H1 (cell line): ENCODE measurements at regions not wholly inside any gene's neighbourhood (a gene's known extent, or its start where the extent isn't known, plus 50 kb on each side); places are given as distances from the start of the nearest gene placed in this dataset.

ENCODE experiments used
- ASH2L ChIP-seq: fragments of 200-600, 300-600 bp; sonication (generic); IDR thresholded peaks from one replicate; pipeline ENCODE4 v1.7.1; 2017; ENCODE audit warnings: low read length
- BCL11A ChIP-seq, 2 experiments: IDR thresholded peaks; one replicate each; pipeline ENCODE4 v1.6.1; 2011; ENCODE audit warnings: low read depth in 2 of 2, low read length in 2 of 2, mild to moderate bottlenecking in 2 of 2
- CHD2 ChIP-seq: IDR thresholded peaks from 2 replicates; pipeline ENCODE4 v1.6.1; 2012; ENCODE audit warnings: low read length, improper control_type of control experiment
- MAFK ChIP-seq: IDR thresholded peaks from 2 replicates; pipeline ENCODE4 v1.6.1; 2012; ENCODE audit warnings: low read depth, mild to moderate bottlenecking, improper control_type of control experiment, low read length
- RAD21 ChIP-seq, 2 experiments: IDR thresholded peaks in 1 of 2; conservative IDR thresholded peaks in 1 of 2; 2 replicates each; pipeline ENCODE4 v1.6.1; 2011; ENCODE audit warnings: low read depth in 2 of 2, low read length in 2 of 2, improper control_type of control experiment in 1 of 2, inconsistent platforms in 1 of 2, mild to moderate bottlenecking in 1 of 2, moderate library complexity in 1 of 2
- RFX5 ChIP-seq: IDR thresholded peaks from 2 replicates; pipeline ENCODE4 v1.6.1; 2011; ENCODE audit warnings: low read depth, low read length, improper control_type of control experiment, borderline replicate concordance
- SP2 ChIP-seq: IDR thresholded peaks from 2 replicates; pipeline ENCODE4 v1.6.1; 2012; ENCODE audit warnings: mild to moderate bottlenecking, low read length, inconsistent platforms
- TF ChIP-seq, protein P1 (sequence below): fragments of 300-600 bp; sonication (generic); IDR thresholded peaks from 2 replicates; pipeline ENCODE4 v1.7.1; 2012; ENCODE audit warnings: low read length, moderate library complexity, mild to moderate bottlenecking, inconsistent platforms; ENCODE audit not compliant: insufficient replicate concordance
- TF ChIP-seq, protein P2 (sequence below): IDR thresholded peaks from 2 replicates; pipeline ENCODE4 v1.6.1; 2011; ENCODE audit warnings: low read length, improper control_type of control experiment

DNA sequence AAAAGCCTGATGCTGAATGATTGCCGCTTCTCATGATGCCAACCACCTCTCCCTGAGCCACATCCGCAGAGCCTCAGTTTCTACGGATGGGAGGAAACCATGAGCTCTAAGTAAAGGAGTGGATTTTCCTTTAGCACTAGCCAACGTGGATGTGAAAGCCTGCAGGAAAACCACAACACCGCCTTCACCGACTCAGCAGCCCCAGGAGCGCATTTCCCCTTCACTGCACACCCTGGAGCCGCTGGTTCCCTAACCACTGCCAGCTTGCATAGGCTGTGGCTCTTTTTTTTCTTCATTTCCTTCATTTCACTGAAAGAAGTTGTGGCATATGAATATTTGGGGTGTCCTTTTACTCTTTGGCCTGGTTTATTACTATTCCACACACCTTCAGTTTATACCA is 50.5 kb upstream of the SSTR4 start (continued):
- TF ChIP-seq, protein P1, sequence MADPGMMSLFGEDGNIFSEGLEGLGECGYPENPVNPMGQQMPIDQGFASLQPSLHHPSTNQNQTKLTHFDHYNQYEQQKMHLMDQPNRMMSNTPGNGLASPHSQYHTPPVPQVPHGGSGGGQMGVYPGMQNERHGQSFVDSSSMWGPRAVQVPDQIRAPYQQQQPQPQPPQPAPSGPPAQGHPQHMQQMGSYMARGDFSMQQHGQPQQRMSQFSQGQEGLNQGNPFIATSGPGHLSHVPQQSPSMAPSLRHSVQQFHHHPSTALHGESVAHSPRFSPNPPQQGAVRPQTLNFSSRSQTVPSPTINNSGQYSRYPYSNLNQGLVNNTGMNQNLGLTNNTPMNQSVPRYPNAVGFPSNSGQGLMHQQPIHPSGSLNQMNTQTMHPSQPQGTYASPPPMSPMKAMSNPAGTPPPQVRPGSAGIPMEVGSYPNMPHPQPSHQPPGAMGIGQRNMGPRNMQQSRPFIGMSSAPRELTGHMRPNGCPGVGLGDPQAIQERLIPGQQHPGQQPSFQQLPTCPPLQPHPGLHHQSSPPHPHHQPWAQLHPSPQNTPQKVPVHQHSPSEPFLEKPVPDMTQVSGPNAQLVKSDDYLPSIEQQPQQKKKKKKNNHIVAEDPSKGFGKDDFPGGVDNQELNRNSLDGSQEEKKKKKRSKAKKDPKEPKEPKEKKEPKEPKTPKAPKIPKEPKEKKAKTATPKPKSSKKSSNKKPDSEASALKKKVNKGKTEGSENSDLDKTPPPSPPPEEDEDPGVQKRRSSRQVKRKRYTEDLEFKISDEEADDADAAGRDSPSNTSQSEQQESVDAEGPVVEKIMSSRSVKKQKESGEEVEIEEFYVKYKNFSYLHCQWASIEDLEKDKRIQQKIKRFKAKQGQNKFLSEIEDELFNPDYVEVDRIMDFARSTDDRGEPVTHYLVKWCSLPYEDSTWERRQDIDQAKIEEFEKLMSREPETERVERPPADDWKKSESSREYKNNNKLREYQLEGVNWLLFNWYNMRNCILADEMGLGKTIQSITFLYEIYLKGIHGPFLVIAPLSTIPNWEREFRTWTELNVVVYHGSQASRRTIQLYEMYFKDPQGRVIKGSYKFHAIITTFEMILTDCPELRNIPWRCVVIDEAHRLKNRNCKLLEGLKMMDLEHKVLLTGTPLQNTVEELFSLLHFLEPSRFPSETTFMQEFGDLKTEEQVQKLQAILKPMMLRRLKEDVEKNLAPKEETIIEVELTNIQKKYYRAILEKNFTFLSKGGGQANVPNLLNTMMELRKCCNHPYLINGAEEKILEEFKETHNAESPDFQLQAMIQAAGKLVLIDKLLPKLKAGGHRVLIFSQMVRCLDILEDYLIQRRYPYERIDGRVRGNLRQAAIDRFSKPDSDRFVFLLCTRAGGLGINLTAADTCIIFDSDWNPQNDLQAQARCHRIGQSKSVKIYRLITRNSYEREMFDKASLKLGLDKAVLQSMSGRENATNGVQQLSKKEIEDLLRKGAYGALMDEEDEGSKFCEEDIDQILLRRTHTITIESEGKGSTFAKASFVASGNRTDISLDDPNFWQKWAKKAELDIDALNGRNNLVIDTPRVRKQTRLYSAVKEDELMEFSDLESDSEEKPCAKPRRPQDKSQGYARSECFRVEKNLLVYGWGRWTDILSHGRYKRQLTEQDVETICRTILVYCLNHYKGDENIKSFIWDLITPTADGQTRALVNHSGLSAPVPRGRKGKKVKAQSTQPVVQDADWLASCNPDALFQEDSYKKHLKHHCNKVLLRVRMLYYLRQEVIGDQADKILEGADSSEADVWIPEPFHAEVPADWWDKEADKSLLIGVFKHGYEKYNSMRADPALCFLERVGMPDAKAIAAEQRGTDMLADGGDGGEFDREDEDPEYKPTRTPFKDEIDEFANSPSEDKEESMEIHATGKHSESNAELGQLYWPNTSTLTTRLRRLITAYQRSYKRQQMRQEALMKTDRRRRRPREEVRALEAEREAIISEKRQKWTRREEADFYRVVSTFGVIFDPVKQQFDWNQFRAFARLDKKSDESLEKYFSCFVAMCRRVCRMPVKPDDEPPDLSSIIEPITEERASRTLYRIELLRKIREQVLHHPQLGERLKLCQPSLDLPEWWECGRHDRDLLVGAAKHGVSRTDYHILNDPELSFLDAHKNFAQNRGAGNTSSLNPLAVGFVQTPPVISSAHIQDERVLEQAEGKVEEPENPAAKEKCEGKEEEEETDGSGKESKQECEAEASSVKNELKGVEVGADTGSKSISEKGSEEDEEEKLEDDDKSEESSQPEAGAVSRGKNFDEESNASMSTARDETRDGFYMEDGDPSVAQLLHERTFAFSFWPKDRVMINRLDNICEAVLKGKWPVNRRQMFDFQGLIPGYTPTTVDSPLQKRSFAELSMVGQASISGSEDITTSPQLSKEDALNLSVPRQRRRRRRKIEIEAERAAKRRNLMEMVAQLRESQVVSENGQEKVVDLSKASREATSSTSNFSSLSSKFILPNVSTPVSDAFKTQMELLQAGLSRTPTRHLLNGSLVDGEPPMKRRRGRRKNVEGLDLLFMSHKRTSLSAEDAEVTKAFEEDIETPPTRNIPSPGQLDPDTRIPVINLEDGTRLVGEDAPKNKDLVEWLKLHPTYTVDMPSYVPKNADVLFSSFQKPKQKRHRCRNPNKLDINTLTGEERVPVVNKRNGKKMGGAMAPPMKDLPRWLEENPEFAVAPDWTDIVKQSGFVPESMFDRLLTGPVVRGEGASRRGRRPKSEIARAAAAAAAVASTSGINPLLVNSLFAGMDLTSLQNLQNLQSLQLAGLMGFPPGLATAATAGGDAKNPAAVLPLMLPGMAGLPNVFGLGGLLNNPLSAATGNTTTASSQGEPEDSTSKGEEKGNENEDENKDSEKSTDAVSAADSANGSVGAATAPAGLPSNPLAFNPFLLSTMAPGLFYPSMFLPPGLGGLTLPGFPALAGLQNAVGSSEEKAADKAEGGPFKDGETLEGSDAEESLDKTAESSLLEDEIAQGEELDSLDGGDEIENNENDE = no peak
- TF ChIP-seq RAD21 (IDR thresholded peaks at IDR 0.05 in 1 of 2, conservative IDR thresholded peaks at IDR 0.05 in 1 of 2; ENCODE audit: low read depth in 2 of 2, low read length in 2 of 2) (no peak), CHD2 (no peak), RFX5 (no peak), ASH2L (no peak), BCL11A (IDR thresholded peaks at IDR 0.05; ENCODE audit: low read depth in 2 of 2, low read length in 2 of 2) (no peak), SP2 (no peak), MAFK (no peak)
- TF ChIP-seq, protein P2, sequence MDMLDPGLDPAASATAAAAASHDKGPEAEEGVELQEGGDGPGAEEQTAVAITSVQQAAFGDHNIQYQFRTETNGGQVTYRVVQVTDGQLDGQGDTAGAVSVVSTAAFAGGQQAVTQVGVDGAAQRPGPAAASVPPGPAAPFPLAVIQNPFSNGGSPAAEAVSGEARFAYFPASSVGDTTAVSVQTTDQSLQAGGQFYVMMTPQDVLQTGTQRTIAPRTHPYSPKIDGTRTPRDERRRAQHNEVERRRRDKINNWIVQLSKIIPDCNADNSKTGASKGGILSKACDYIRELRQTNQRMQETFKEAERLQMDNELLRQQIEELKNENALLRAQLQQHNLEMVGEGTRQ = no peak
